ENCODE measurements at regions not wholly inside any gene's neighbourhood (a gene's known extent, or its start where the extent isn't known, plus 50 kb on each side); places are given as distances from the start of the nearest gene placed in this dataset.

DNA sequence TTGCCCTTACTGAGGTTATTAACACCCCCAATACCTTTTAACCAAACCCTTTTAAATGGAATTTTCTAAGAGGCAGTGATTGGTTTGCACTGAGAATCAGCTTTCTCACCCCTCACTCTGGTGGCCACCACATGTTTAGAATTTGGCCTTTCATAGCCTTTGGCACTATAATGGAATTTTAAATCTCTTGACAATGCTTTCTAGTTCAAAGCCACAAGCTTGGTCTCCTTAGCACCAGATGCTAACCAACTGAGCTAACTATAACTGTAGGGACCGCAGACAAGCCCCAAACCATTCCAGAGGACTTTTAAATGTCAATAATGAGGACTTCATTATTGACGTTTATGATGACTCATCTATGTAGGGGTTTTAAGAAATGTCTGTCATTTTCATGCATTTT, 238.7 kb upstream of the SNX7 start:
- Mint-ChIP-seq H3K36me3 (ENCODE audit: low read depth) (no peaks in the 10 kb centered on the region), H3K4me1 (ENCODE audit: low read depth) (no peaks in the 10 kb centered on the region), H3K4me3 (no peak overlapping the region), H3K9me3 (no peaks in the 10 kb centered on the region), H3K27ac (no peak overlapping the region), H3K27me3 (no peaks in the 10 kb centered on the region)
- CTCF ChIA-PET = no interaction called here
- no peak for DNase-seq
- intact Hi-C loops (cut with DNase I, micrococcal nuclease) = no loop called here
- Histone ChIP-seq H3K4me1 (ENCODE audit: insufficient read depth, low read length) (no peaks in the 10 kb centered on the region), H3K27ac (ENCODE audit: low read depth in 1 of 2, low read length in 2 of 2) (no peak overlapping the region), H3K27me3 (ENCODE audit: control insufficient read depth in 1 of 2, insufficient read depth in 2 of 2, low read length in 2 of 2) (no peaks in the 10 kb centered on the region), H3K4me3 (ENCODE audit: low read length) (no peak overlapping the region), H3K36me3 (ENCODE audit: insufficient read depth, low read length) (no peaks in the 10 kb centered on the region), H3K9me3 (ENCODE audit: control insufficient read depth in 1 of 2, insufficient read depth in 1 of 2, low read length in 2 of 2) (no peaks in the 10 kb centered on the region)
- POLR2A ChIA-PET = no interaction called here
- TF ChIP-seq, protein P1, sequence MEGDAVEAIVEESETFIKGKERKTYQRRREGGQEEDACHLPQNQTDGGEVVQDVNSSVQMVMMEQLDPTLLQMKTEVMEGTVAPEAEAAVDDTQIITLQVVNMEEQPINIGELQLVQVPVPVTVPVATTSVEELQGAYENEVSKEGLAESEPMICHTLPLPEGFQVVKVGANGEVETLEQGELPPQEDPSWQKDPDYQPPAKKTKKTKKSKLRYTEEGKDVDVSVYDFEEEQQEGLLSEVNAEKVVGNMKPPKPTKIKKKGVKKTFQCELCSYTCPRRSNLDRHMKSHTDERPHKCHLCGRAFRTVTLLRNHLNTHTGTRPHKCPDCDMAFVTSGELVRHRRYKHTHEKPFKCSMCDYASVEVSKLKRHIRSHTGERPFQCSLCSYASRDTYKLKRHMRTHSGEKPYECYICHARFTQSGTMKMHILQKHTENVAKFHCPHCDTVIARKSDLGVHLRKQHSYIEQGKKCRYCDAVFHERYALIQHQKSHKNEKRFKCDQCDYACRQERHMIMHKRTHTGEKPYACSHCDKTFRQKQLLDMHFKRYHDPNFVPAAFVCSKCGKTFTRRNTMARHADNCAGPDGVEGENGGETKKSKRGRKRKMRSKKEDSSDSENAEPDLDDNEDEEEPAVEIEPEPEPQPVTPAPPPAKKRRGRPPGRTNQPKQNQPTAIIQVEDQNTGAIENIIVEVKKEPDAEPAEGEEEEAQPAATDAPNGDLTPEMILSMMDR (IDR thresholded peaks at IDR 0.05) = no peak
- no peak for ATAC-seq (ENCODE audit: poor library complexity)

DNA sequence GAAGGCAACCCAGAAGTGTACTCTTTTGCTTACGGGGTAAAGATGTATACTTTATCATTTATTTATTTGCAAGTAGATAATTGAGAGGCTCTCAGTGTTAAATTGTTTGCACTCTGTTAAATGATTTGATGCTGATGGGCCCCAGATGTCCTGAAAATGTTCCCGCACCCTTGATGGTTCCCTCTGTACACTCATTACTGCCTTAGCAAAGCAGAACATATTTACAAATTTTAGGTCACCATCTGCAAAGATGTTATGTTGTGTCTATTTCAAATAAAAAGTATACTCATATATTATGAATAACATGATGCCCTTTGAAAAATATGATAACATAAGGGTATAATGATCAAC, 240.5 kb upstream of the SNX7 start:
- intact Hi-C loops (cut with DNase I, micrococcal nuclease) = no loop called here
- no peaks in the 10 kb centered on the region for H3K27me3 ChIP-seq (ENCODE audit: control insufficient read depth in 1 of 2, insufficient read depth in 2 of 2, low read length in 2 of 2)
- DNase-seq (no peak), ATAC-seq (ENCODE audit: poor library complexity) (no peak)
- Mint-ChIP-seq H3K27ac (no peak overlapping the region), H3K4me3 (no peak overlapping the region), H3K9me3 (no peaks in the 10 kb centered on the region), H3K4me1 (ENCODE audit: low read depth) (no peaks in the 10 kb centered on the region), H3K36me3 (ENCODE audit: low read depth) (no peaks in the 10 kb centered on the region), H3K27me3 (no peaks in the 10 kb centered on the region)
- H3K27ac ChIP-seq (ENCODE audit: low read depth in 1 of 2, low read length in 2 of 2) = no peak overlapping the region
- H3K4me1 ChIP-seq (ENCODE audit: insufficient read depth, low read length) = no peaks in the 10 kb centered on the region
- TF ChIP-seq, protein P1 (IDR thresholded peaks at IDR 0.05) = no peak
- H3K36me3 ChIP-seq (ENCODE audit: insufficient read depth, low read length) = no peaks in the 10 kb centered on the region
- ChIA-PET CTCF (no interaction called here), POLR2A (no interaction called here)
- H3K9me3 ChIP-seq (ENCODE audit: control insufficient read depth in 1 of 2, insufficient read depth in 1 of 2, low read length in 2 of 2) = no peaks in the 10 kb centered on the region
- no peak overlapping the region for H3K4me3 ChIP-seq (ENCODE audit: low read length)

GRCh38 chr1:98420376-98421084, 241.0 kb upstream of the SNX7 start:
- H3K4me3 ChIP-seq (ENCODE audit: low read length) = no peak overlapping the region
- Mint-ChIP-seq H3K4me3 (no peak overlapping the region), H3K9me3 (no peaks in the 10 kb centered on the region), H3K4me1 (ENCODE audit: low read depth) (no peaks in the 10 kb centered on the region), H3K27ac (no peak overlapping the region), H3K27me3 (no peaks in the 10 kb centered on the region), H3K36me3 (ENCODE audit: low read depth) (no peaks in the 10 kb centered on the region)
- no peak overlapping the region for H3K27ac ChIP-seq (ENCODE audit: low read depth in 1 of 2, low read length in 2 of 2)
- TF ChIP-seq, protein P1 (IDR thresholded peaks at IDR 0.05) = no peak
- no peak for DNase-seq
- CTCF ChIA-PET = no interaction called here
- H3K9me3 ChIP-seq (ENCODE audit: control insufficient read depth in 1 of 2, insufficient read depth in 1 of 2, low read length in 2 of 2) = no peaks in the 10 kb centered on the region
- no peaks in the 10 kb centered on the region for H3K36me3 ChIP-seq (ENCODE audit: insufficient read depth, low read length)
- POLR2A ChIA-PET = no interaction called here
- no peak for ATAC-seq (ENCODE audit: poor library complexity)
- no peaks in the 10 kb centered on the region for H3K27me3 ChIP-seq (ENCODE audit: control insufficient read depth in 1 of 2, insufficient read depth in 2 of 2, low read length in 2 of 2)
- intact Hi-C loops (cut with DNase I, micrococcal nuclease) = no loop called here
- H3K4me1 ChIP-seq (ENCODE audit: insufficient read depth, low read length) = no peaks in the 10 kb centered on the region

Measured in CD4-positive, alpha-beta T cell (primary cell).